ENCODE measurements at regions not wholly inside any gene's neighbourhood (a gene's known extent, or its start where the extent isn't known, plus 50 kb on each side); places are given as distances from the start of the nearest gene placed in this dataset.

DNA sequence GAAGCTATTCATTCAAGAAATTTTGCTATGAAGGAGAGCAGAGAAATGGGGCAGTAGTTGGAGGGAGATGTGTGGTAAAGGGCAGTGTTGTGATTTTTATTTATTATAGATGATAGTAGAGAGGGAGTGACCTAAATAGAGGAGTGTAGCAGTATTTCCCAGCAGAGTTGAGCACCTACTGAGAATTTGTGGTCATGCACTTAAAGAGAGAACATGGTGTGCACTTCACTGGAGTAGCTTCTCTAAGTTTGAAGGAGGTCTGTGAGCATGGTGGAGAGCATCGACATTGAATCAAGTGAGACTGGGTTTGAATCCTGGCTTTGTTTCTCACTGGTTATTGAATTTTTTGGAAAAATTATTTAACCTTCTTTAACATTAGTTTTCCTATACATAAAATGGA, 129.2 kb downstream of the AQP4 start:
- Histone ChIP-seq H3K27ac (ENCODE audit: low read length) (no peak overlapping the region), H3K36me3 (ENCODE audit: control insufficient read depth, insufficient read depth, low read length) (no peaks in the 10 kb centered on the region), H3K4me3 (ENCODE audit: low read length) (no peak overlapping the region), H3K4me1 (ENCODE audit: control insufficient read depth, insufficient read depth, low read length) (no peaks in the 10 kb centered on the region), H3K9me3 (ENCODE audit: control insufficient read depth, insufficient read depth, low read length) (no peaks in the 10 kb centered on the region), H3K27me3 (ENCODE audit: control insufficient read depth, insufficient read depth, low read length) (no peaks in the 10 kb centered on the region)
- no peak overlapping the region for H3K4me3 Mint-ChIP-seq
- TF ChIP-seq, protein P1, sequence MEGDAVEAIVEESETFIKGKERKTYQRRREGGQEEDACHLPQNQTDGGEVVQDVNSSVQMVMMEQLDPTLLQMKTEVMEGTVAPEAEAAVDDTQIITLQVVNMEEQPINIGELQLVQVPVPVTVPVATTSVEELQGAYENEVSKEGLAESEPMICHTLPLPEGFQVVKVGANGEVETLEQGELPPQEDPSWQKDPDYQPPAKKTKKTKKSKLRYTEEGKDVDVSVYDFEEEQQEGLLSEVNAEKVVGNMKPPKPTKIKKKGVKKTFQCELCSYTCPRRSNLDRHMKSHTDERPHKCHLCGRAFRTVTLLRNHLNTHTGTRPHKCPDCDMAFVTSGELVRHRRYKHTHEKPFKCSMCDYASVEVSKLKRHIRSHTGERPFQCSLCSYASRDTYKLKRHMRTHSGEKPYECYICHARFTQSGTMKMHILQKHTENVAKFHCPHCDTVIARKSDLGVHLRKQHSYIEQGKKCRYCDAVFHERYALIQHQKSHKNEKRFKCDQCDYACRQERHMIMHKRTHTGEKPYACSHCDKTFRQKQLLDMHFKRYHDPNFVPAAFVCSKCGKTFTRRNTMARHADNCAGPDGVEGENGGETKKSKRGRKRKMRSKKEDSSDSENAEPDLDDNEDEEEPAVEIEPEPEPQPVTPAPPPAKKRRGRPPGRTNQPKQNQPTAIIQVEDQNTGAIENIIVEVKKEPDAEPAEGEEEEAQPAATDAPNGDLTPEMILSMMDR (IDR thresholded peaks at IDR 0.05) = no peak
- no peak for DNase-seq
- no peaks in the 10 kb centered on the region for H3K4me1 Mint-ChIP-seq
- intact Hi-C loops (cut with micrococcal nuclease) = no loop called here
- no peak overlapping the region for H3K27ac Mint-ChIP-seq
- peaks cover 3% of the 10 kb centered on the region in 2 donors for H3K9me3 Mint-ChIP-seq
- WGBS (ENCODE audit: insufficient coverage) = 100% methylated on average over 1 of the region's 1 CpG
- ATAC-seq = no peak
- H3K27me3 Mint-ChIP-seq (ENCODE audit: low read depth in 2 of 2) = no peaks in the 10 kb centered on the region
- no peaks in the 10 kb centered on the region for H3K36me3 Mint-ChIP-seq

DNA sequence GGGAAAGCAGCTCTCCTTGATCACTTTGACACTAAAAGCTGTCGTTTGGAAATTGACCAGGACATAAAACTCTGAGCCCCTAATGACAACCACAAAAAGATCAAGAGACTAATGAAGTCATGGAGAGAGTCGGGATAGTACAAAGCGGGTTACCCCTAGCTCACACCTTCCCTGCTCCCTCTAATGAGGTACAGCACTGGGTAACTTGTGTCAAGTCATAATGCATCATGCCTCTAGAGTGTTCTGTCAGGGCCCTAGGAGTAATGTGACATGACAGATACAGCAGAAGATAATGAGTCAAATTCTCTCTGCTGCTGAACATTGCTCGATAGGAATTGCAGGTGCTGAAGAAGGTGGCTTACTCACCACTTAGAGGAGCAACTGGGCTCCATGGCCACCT, 130.7 kb downstream of the AQP4 start:
- H3K9me3 Mint-ChIP-seq = peaks cover 3% of the 10 kb centered on the region in 2 donors
- no peak overlapping the region for H3K4me3 Mint-ChIP-seq
- no peak overlapping the region for H3K27ac ChIP-seq (ENCODE audit: low read length)
- WGBS (ENCODE audit: insufficient coverage) = 92% methylated on average over 4 of the region's 4 CpGs
- no peaks in the 10 kb centered on the region for H3K36me3 Mint-ChIP-seq
- H3K4me3 ChIP-seq (ENCODE audit: low read length) = no peak overlapping the region
- H3K36me3 ChIP-seq (ENCODE audit: control insufficient read depth, insufficient read depth, low read length) = no peaks in the 10 kb centered on the region
- no peak overlapping the region for H3K27ac Mint-ChIP-seq
- no peaks in the 10 kb centered on the region for H3K4me1 ChIP-seq (ENCODE audit: control insufficient read depth, insufficient read depth, low read length)
- DNase-seq (no peak), ATAC-seq (peak in 1 of 3 donors; percentile 37)
- H3K4me1 Mint-ChIP-seq = no peaks in the 10 kb centered on the region
- no peaks in the 10 kb centered on the region for H3K27me3 ChIP-seq (ENCODE audit: control insufficient read depth, insufficient read depth, low read length)
- intact Hi-C loops (cut with micrococcal nuclease) = no loop called here
- no peaks in the 10 kb centered on the region for H3K27me3 Mint-ChIP-seq (ENCODE audit: low read depth in 2 of 2)
- TF ChIP-seq, protein P1 (IDR thresholded peaks at IDR 0.05) = no peak
- no peaks in the 10 kb centered on the region for H3K9me3 ChIP-seq (ENCODE audit: control insufficient read depth, insufficient read depth, low read length)

DNA sequence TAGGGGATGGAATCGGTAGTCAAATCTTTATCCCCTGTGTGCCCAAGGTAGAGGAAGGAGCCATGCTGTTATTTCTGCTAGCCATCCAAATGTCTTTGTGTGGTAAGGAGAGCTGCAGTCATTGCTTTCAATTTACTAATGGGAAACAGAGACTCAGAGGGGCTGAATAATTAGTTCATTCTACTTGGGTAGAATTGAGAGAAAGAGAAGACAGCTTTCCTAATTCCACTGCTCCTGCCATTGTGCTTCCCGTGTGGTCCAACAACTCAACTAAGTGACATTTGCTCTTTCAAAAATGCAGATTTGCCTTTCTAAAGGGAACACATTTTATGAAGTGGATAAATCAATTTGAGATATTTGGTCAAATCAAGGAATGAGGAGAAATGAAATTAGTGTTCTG, 136.1 kb downstream of the AQP4 start:
- H3K9me3 ChIP-seq (ENCODE audit: control insufficient read depth, insufficient read depth, low read length) = no peaks in the 10 kb centered on the region
- Mint-ChIP-seq H3K27me3 (ENCODE audit: low read depth in 2 of 2) (no peaks in the 10 kb centered on the region), H3K9me3 (peaks cover 2 to 5% of the 10 kb centered on the region in 2 donors), H3K4me3 (no peak overlapping the region), H3K36me3 (no peaks in the 10 kb centered on the region), H3K4me1 (no peaks in the 10 kb centered on the region), H3K27ac (no peak overlapping the region)
- no peak overlapping the region for H3K27ac ChIP-seq (ENCODE audit: low read length)
- no peaks in the 10 kb centered on the region for H3K4me1 ChIP-seq (ENCODE audit: control insufficient read depth, insufficient read depth, low read length)
- H3K36me3 ChIP-seq (ENCODE audit: control insufficient read depth, insufficient read depth, low read length) = no peaks in the 10 kb centered on the region
- H3K4me3 ChIP-seq (ENCODE audit: low read length) = no peak overlapping the region
- ATAC-seq = no peak
- H3K27me3 ChIP-seq (ENCODE audit: control insufficient read depth, insufficient read depth, low read length) = no peaks in the 10 kb centered on the region
- intact Hi-C loops (cut with micrococcal nuclease) = no loop called here
- no peak for DNase-seq
- 95% methylated on average over 2 of the region's 2 CpGs for WGBS (ENCODE audit: insufficient coverage)
- TF ChIP-seq, protein P1 (IDR thresholded peaks at IDR 0.05) = no peak

DNA sequence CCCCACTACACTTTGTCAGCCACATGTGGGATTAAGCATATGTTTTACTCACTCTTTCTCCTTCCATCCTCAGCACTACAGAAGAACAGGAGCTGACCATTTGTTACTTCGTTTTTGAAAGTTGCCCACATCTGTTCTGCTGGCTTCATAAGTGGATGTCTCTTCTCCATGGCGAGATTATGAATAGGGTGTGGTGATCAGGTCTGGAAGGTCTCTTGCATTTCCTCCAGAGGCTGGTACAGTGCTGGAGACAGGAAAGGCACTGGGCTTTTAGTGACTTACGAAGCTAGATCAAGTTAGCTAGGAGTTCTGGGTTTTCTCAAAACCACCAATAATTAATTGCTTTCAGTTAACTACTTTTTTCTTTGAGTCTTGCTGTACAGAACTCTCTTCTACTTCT, 136.5 kb downstream of the AQP4 start:
- intact Hi-C loops (cut with micrococcal nuclease) = no loop called here
- no peaks in the 10 kb centered on the region for H3K4me1 Mint-ChIP-seq
- no peak for ATAC-seq
- H3K4me1 ChIP-seq (ENCODE audit: control insufficient read depth, insufficient read depth, low read length) = no peaks in the 10 kb centered on the region
- 76% methylated on average over 3 of the region's 3 CpGs for WGBS (ENCODE audit: insufficient coverage)
- no peak overlapping the region for H3K4me3 ChIP-seq (ENCODE audit: low read length)
- H3K9me3 ChIP-seq (ENCODE audit: control insufficient read depth, insufficient read depth, low read length) = no peaks in the 10 kb centered on the region
- H3K27me3 Mint-ChIP-seq (ENCODE audit: low read depth in 2 of 2) = no peaks in the 10 kb centered on the region
- H3K27me3 ChIP-seq (ENCODE audit: control insufficient read depth, insufficient read depth, low read length) = no peaks in the 10 kb centered on the region
- H3K4me3 Mint-ChIP-seq = no peak overlapping the region
- no peak for DNase-seq
- H3K36me3 Mint-ChIP-seq = no peaks in the 10 kb centered on the region
- peaks cover 2 to 5% of the 10 kb centered on the region in 2 donors for H3K9me3 Mint-ChIP-seq
- no peak overlapping the region for H3K27ac Mint-ChIP-seq
- no peaks in the 10 kb centered on the region for H3K36me3 ChIP-seq (ENCODE audit: control insufficient read depth, insufficient read depth, low read length)
- TF ChIP-seq, protein P1 (IDR thresholded peaks at IDR 0.05) = no peak
- H3K27ac ChIP-seq (ENCODE audit: low read length) = no peak overlapping the region
